ENCODE measurements at regions not wholly inside any gene's neighbourhood (a gene's known extent, or its start where the extent isn't known, plus 50 kb on each side); places are given as distances from the start of the nearest gene placed in this dataset.
A peak's percentile ranks its signal among the peaks of the same experiment; 100 is the strongest.

- H3K4me1 ChIP-seq: peaks cover 0 to 7% (median 0%) of the 10 kb centered on the region in 4 donors
- no peak for DNase-seq (ENCODE audit: extremely low spot score)
- TF ChIP-seq POLR2AphosphoS5 (IDR thresholded peaks at IDR 0.05) (no peak), CTCF (IDR thresholded peaks at IDR 0.05) (no peak), POLR2A (IDR thresholded peaks at IDR 0.05; ENCODE audit: low read depth) (no peak), EP300 (IDR thresholded peaks at IDR 0.05) (no peak)
- no peaks in the 10 kb centered on the region for H3K27me3 ChIP-seq
- H3K27ac ChIP-seq (replicated peaks in 1 of 4): no peak overlapping the region
- WGBS: 91% methylated on average over 4 of the region's 7 CpGs
- no peak overlapping the region for H3K4me3 ChIP-seq
- no peaks in the 10 kb centered on the region for H3K9me3 ChIP-seq
- intact Hi-C loops (cut with DNase I): loop anchor here (2.0 to 10.0 kb wide), 3 partner anchors 54 to 836 kb away; no protein-coding TSS in a partner anchor
- no peaks in the 10 kb centered on the region for H3K36me3 ChIP-seq
Measured at GRCh38 chr9:86488794-86489193, 134.6 kb upstream of the TUT7 start.

DNA sequence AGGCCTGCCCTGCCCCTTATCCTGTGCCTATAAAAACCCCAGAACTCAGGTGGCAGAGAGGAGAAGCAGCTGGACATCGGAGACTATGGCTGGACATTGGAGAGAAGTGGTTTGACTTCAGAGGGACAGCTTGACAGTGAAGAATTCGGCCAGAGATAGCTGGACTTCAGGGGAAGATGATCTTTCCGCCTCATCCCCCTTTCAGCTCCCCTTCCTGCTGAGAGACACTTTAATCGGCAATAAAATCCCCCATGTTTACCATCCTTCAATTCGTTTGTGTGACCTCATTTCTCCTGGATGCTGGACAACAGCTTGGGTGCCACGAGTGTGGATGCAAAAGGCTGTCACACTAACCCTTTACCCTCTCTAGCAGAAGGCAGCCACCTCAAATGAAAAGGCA, 134.1 kb upstream of the TUT7 start:
- no peak overlapping the region for H3K4me3 ChIP-seq
- H3K9me3 ChIP-seq: no peaks in the 10 kb centered on the region
- intact Hi-C loops (cut with DNase I): loop anchor here (2.0 to 10.0 kb wide), 3 partner anchors 54 to 836 kb away; no protein-coding TSS in a partner anchor
- no peaks in the 10 kb centered on the region for H3K36me3 ChIP-seq
- DNase-seq (ENCODE audit: extremely low spot score): no peak
- H3K27me3 ChIP-seq: no peaks in the 10 kb centered on the region
- WGBS: 69% methylated on average over 6 of the region's 6 CpGs
- peaks cover 0 to 7% (median 0%) of the 10 kb centered on the region in 4 donors for H3K4me1 ChIP-seq
- TF ChIP-seq CTCF (IDR thresholded peaks at IDR 0.05) (no peak), POLR2A (IDR thresholded peaks at IDR 0.05; ENCODE audit: low read depth) (no peak)
- no peak overlapping the region for H3K27ac ChIP-seq (replicated peaks in 1 of 4)

- intact Hi-C loops (cut with DNase I): loop anchor here (2.0 to 10.0 kb wide), 4 partner anchors 53 to 837 kb away; no protein-coding TSS in a partner anchor
Measured at GRCh38 chr9:86487838-86488233, 133.6 kb upstream of the TUT7 start.

DNA sequence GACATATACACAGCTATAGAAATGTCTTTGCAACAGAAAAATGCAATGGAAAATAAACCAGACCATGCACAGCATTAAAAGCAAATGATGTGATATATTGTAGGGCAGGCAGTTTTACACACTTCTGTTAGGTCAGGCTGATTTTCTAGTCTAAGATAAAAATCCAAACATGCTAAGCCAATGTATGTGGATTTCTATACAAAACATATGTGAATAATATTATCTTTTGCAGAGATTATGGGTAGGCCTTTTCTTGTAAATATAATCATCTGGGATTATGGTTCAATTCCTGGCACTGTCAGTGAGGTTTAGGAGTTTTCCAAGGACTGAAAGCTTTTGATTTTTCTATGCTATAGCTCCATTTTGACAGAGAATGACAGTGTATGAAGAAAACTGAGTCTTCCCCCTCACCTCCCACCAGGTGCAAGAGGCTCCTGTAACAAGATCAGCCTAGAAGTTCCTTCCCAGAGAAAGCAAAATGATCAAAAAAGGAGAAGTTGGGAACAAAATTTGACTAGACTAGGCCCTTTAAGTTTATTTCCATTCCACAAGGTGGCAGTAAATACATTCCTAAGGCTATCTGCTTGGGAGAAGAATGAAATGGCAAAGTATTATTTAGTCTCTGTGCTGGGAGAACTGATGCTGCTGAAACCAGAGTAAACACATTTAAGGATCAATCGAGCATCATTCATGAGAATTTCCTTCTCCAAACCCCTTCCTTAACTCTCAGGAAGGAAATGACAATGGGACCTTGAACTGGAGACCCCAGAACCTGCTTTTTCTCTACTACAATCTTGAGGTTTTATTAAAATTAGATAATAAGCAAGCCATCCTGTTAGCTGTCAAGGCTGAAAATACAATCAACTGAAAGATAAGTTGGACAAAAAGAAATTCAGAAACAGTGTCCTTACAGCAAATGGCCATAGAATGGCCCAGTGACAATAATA, 133.0 kb upstream of the TUT7 start:
- WGBS: 0% methylated on average over 1 of the region's 1 CpG
- no peak overlapping the region for H3K4me3 ChIP-seq
- no peak for DNase-seq (ENCODE audit: extremely low spot score)
- TF ChIP-seq CTCF (IDR thresholded peaks at IDR 0.05): peak; percentile 61 to 70 (median 61)
- TF ChIP-seq POLR2A (IDR thresholded peaks at IDR 0.05; ENCODE audit: low read depth): no peak
- TF ChIP-seq POLR2AphosphoS5 (IDR thresholded peaks at IDR 0.05): no peak
- TF ChIP-seq EP300 (IDR thresholded peaks at IDR 0.05): no peak
- intact Hi-C loops (cut with DNase I): loop anchor here (2.0 to 10.0 kb wide), 2 partner anchors 52 to 510 kb away; no protein-coding TSS in a partner anchor
- H3K9me3 ChIP-seq: no peaks in the 10 kb centered on the region
- no peak overlapping the region for H3K27ac ChIP-seq (replicated peaks in 1 of 4)
- H3K36me3 ChIP-seq: no peaks in the 10 kb centered on the region
- H3K27me3 ChIP-seq: no peaks in the 10 kb centered on the region
- peaks cover 0 to 7% (median 0%) of the 10 kb centered on the region in 4 donors for H3K4me1 ChIP-seq

More at GRCh38 chr9:86487838-86488233, 133.6 kb upstream of the TUT7 start:
- DNase-seq (ENCODE audit: extremely low spot score): no peak
- Histone ChIP-seq H3K9me3 (no peaks in the 10 kb centered on the region), H3K4me1 (peaks cover 0 to 7% (median 0%) of the 10 kb centered on the region in 4 donors), H3K4me3 (no peak overlapping the region), H3K27me3 (no peaks in the 10 kb centered on the region), H3K27ac (replicated peaks in 1 of 4) (no peak overlapping the region), H3K36me3 (no peaks in the 10 kb centered on the region)
- WGBS: 65% methylated on average over 2 of the region's 2 CpGs
- TF ChIP-seq POLR2A (IDR thresholded peaks at IDR 0.05; ENCODE audit: low read depth): no peak
- TF ChIP-seq CTCF (IDR thresholded peaks at IDR 0.05): no peak
- TF ChIP-seq EP300 (IDR thresholded peaks at IDR 0.05): no peak
- no peak for TF ChIP-seq POLR2AphosphoS5 (IDR thresholded peaks at IDR 0.05)

All from esophagus muscularis mucosa (tissue), 4 donors.